H1 (cell line): ENCODE measurements at regions not wholly inside any gene's neighbourhood (a gene's known extent, or its start where the extent isn't known, plus 50 kb on each side); places are given as distances from the start of the nearest gene placed in this dataset.

ENCODE experiments used
- EGR1 ChIP-seq: IDR thresholded peaks from 2 replicates; pipeline ENCODE4 v1.6.1; 2011; ENCODE audit warnings: low read depth, low read length, borderline replicate concordance
- GABPA ChIP-seq: IDR thresholded peaks from 2 replicates; pipeline ENCODE4 v1.6.1; 2011; ENCODE audit warnings: mild to moderate bottlenecking, low read length, moderate library complexity, borderline replicate concordance; ENCODE audit not compliant: insufficient read depth
- POU5F1 ChIP-seq: IDR thresholded peaks from 2 replicates; pipeline ENCODE4 v1.6.1; 2011; ENCODE audit warnings: low read depth, mild to moderate bottlenecking, low read length, moderate library complexity
- SP1 ChIP-seq: IDR thresholded peaks from 2 replicates; pipeline ENCODE4 v1.6.1; 2011; ENCODE audit warnings: low read depth, low read length
- SRF ChIP-seq: IDR thresholded peaks from 2 replicates; pipeline ENCODE4 v1.6.1; 2011; ENCODE audit warnings: mild to moderate bottlenecking, low read depth, low read length, moderate library complexity
- TAF1 ChIP-seq: IDR thresholded peaks from 2 replicates; pipeline ENCODE4 v1.6.1; 2011; ENCODE audit warnings: mild to moderate bottlenecking, low read depth, low read length
- ZNF274 ChIP-seq: IDR thresholded peaks from 2 replicates; pipeline ENCODE4 v1.7.0; 2012; ENCODE audit warnings: low read length, borderline replicate concordance; ENCODE audit errors: extremely low read depth

- TF ChIP-seq GABPA: no peak
- TF ChIP-seq ZNF274: no peak
- no peak for TF ChIP-seq SP1
- no peak for TF ChIP-seq SRF
- TF ChIP-seq POU5F1: no peak
- no peak for TF ChIP-seq EGR1
- no peak for TF ChIP-seq TAF1
- TF ChIP-seq, all 59 proteins: peak for 0
Observed at GRCh38 chr10:90602862-90603610, 254.8 kb downstream of the HTR7 start (continued).
